GM12878 (cell line): ENCODE measurements at regions not wholly inside any gene's neighbourhood (a gene's known extent, or its start where the extent isn't known, plus 50 kb on each side); places are given as distances from the start of the nearest gene placed in this dataset.
A peak's percentile ranks its signal among the peaks of the same experiment; 100 is the strongest.

Source experiments
- ATAC-seq: fragments of 200-7000 bp; cut with Tn5 transposase; 3 replicates; pipeline ENCODE4 v1.9.1; 2020; ENCODE audit warnings: mild to moderate bottlenecking, moderate library complexity
- BruUV-seq: library from RNA; stranded (reverse); fragments of 400-500 nt; replicated peaks from 2 replicates; lab custom pipeline; 2021; lab: Mats Ljungman, UMichigan
- CTCF ChIA-PET: fragments of 300-600 bp; sonication (Branson Sonifier 250); formaldehyde crosslinking; extraction: SDS; loops from one replicate; lab custom pipeline; 2021; ENCODE audit warnings: inconsistent platforms; lab: Yijun Ruan, JAX
- POLR2A ChIA-PET: fragments of 350-600 bp; formaldehyde crosslinking; extraction: SDS; loops from one replicate; lab custom pipeline; 2021; ENCODE audit warnings: inconsistent platforms; lab: Charles Lee
- RAD21 ChIA-PET: fragments of 300-600 bp; sonication (Branson Sonifier 250); formaldehyde crosslinking; loops from one replicate; lab custom pipeline; 2023; ENCODE audit warnings: antibody characterized with exemption; ENCODE audit not compliant: unreplicated experiment; lab: Charles Lee
- SMC1A ChIA-PET: fragments of 300-600 bp; sonication (Branson Sonifier 250); formaldehyde crosslinking; loops from one replicate; lab custom pipeline; 2023; ENCODE audit not compliant: unreplicated experiment, uncharacterized antibody; lab: Charles Lee
- DNase-seq: peaks from one replicate; pipeline ENCODE4 v3.0.0-alpha.2; 2011; ENCODE audit warnings: low read depth, low spot score
- FAIRE-seq: peaks from 3 replicates; lab custom pipeline; 2011; peaks lifted over from hg19 to GRCh38; lab: Jason Lieb, UNC
- H2AFZ ChIP-seq: 2 replicates; pipeline ENCODE4 v1.6.0; 2011; ENCODE audit warnings: low read depth, low read length, control low read depth; ENCODE audit not compliant: control insufficient read depth
- H3K27ac ChIP-seq: 2 replicates; pipeline ENCODE4 v1.5.1; 2011; ENCODE audit warnings: control low read depth; ENCODE audit not compliant: control insufficient read depth, insufficient read depth
- H3K27me3 ChIP-seq, 2 experiments: replicated peaks in 1 of 2; 2 replicates each; pipeline versions ENCODE4 v1.6.0 to v1.6.1; 2011; ENCODE audit warnings: low read length in 1 of 2; ENCODE audit not compliant: control insufficient read depth in 2 of 2, insufficient read depth in 2 of 2
- H3K36me3 ChIP-seq, 2 experiments: 2 replicates each; pipeline ENCODE4 v1.5.1; 2011; ENCODE audit warnings: low read length in 1 of 2; ENCODE audit not compliant: control insufficient read depth in 2 of 2, insufficient read depth in 2 of 2
- H3K4me1 ChIP-seq: 2 replicates; pipeline ENCODE4 v1.6.1; 2011; ENCODE audit warnings: mild to moderate bottlenecking, low read length, moderate library complexity, mixed read lengths; ENCODE audit not compliant: control insufficient read depth, insufficient read depth
- H3K4me2 ChIP-seq: 2 replicates; pipeline ENCODE4 v1.6.0; 2011; ENCODE audit warnings: control low read depth; ENCODE audit not compliant: control insufficient read depth, insufficient read depth
- H3K4me3 ChIP-seq: fragments of 200-600 bp; sonication (generic); 2 replicates; pipeline ENCODE4 v1.5.1; 2016
- H3K79me2 ChIP-seq: 2 replicates; pipeline ENCODE4 v1.6.0; 2011; ENCODE audit warnings: low read length; ENCODE audit not compliant: control insufficient read depth, insufficient read depth
- H3K9ac ChIP-seq: 2 replicates; pipeline ENCODE4 v1.8.0; 2011; ENCODE audit warnings: low read length, control low read depth, mixed read lengths; ENCODE audit not compliant: control insufficient read depth, insufficient read depth
- H3K9me3 ChIP-seq: replicated peaks from 3 replicates; pipeline ENCODE4 v1.5.1; 2011; ENCODE audit warnings: mild to moderate bottlenecking, low read length; ENCODE audit not compliant: control insufficient read depth, insufficient read depth
- H4K20me1 ChIP-seq: 2 replicates; pipeline ENCODE4 v1.6.0; 2011; ENCODE audit not compliant: control insufficient read depth, insufficient read depth
- CBFB ChIP-seq: IDR thresholded peaks from 2 replicates; pipeline ENCODE4 v1.6.1; 2016; ENCODE audit warnings: antibody characterized with exemption, low read depth
- CBX5 ChIP-seq: sonication (generic); IDR thresholded peaks from 2 replicates; pipeline ENCODE4 v1.6.1; 2016; ENCODE audit warnings: low read depth, moderate library complexity, mild to moderate bottlenecking, inconsistent platforms
- DPF2 ChIP-seq: fragments of 450-650 bp; IDR thresholded peaks from 2 replicates; pipeline ENCODE4 v1.6.1; 2017; ENCODE audit warnings: mild to moderate bottlenecking
- EED ChIP-seq: sonication (generic); IDR thresholded peaks from 2 replicates; pipeline ENCODE4 v1.6.1; 2016; ENCODE audit warnings: antibody characterized with exemption, low read depth
- FOXK2 ChIP-seq: fragments of 450-650 bp; IDR thresholded peaks from 2 replicates; pipeline ENCODE4 v1.6.1; 2017; ENCODE audit warnings: mild to moderate bottlenecking, moderate library complexity
- IKZF2 ChIP-seq, 2 experiments: fragments of 450-650 bp; IDR thresholded peaks; 2 replicates each; pipeline ENCODE4 v1.6.1; 2017; ENCODE audit warnings: mild to moderate bottlenecking in 2 of 2, moderate library complexity in 2 of 2
- RELB ChIP-seq: fragments of 450-650 bp; IDR thresholded peaks from 2 replicates; pipeline ENCODE4 v1.6.1; 2017; ENCODE audit warnings: low read depth, mild to moderate bottlenecking, moderate library complexity
- SPI1 ChIP-seq: IDR thresholded peaks from 2 replicates; pipeline ENCODE4 v1.6.1; 2011; ENCODE audit warnings: low read depth, mild to moderate bottlenecking, low read length, moderate library complexity, borderline replicate concordance; ENCODE audit not compliant: insufficient read depth
- WGBS: methylation state at CpG from one replicate; pipeline ENCODE4 v1.1.6; 2016; ENCODE audit warnings: low lambda C conversion rate; ENCODE audit not compliant: insufficient replicate concordance, insufficient coverage; ENCODE audit errors: missing lambda C conversion rate; 5-methylcytosine and 5-hydroxymethylcytosine counted together
- in situ Hi-C: fragments of 300-500 bp; cut with MboI; formaldehyde crosslinking; loops from 9 replicates; pipeline ENCODE4 v1.14.3; 2018; ENCODE audit warnings: mixed read lengths
- intact Hi-C: fragments of 100-400 bp; cut with micrococcal nuclease; formaldehyde crosslinking; loops from one replicate; pipeline ENCODE4 v1.14.2; 2022; ENCODE audit not compliant: unreplicated experiment

GRCh38 chr5:143454936-143455516 lies 51.5 kb upstream of the NR3C1 start:
- no peak for TF ChIP-seq FOXK2
- no peak for TF ChIP-seq CBFB
- TF ChIP-seq, all 136 proteins: peak for 0
- CTCF ChIA-PET = interaction anchor here (0.7 to 1.5 kb wide), 2 partner anchors 16 to 533 kb away, joined by 3 read pairs; no protein-coding TSS in a partner anchor
- SMC1A ChIA-PET = interaction anchor here (1.0 to 1.5 kb wide), 5 partner anchors 14 to 377 kb away, joined by 3 read pairs; no protein-coding TSS in a partner anchor
- in situ Hi-C loops = no loop called here
- Histone ChIP-seq H3K4me2 (no peak overlapping the region), H3K27ac (no peak overlapping the region), H3K4me1 (no peaks in the 10 kb centered on the region), H3K79me2 (no peaks in the 10 kb centered on the region), H3K4me3 (no peak overlapping the region), H2AFZ (no peak overlapping the region), H3K9ac (no peak overlapping the region), H3K36me3 (no peaks in the 10 kb centered on the region), H4K20me1 (no peaks in the 10 kb centered on the region), H3K27me3 (no peaks in the 10 kb centered on the region), H3K9me3 (no peaks in the 10 kb centered on the region; the same call in 1 of the 3 replicates)
- no peak for FAIRE-seq
- RAD21 ChIA-PET = no interaction called here
- intact Hi-C loops = no loop called here
- POLR2A ChIA-PET = no interaction called here
- BruUV-seq = no TSS peak
- WGBS = 96% methylated on average over 6 of the region's 6 CpGs
- no peak for ATAC-seq
- DNase-seq = no peak

- no peak overlapping the region for H3K4me2 ChIP-seq
- H3K4me3 ChIP-seq = no peak overlapping the region
- no peaks in the 10 kb centered on the region for H3K36me3 ChIP-seq
- H3K9ac ChIP-seq = no peak overlapping the region
- no TSS peak for BruUV-seq
- DNase-seq = no peak
- in situ Hi-C loops (no loop called here), intact Hi-C loops (no loop called here)
- no peak overlapping the region for H3K27ac ChIP-seq
- no peaks in the 10 kb centered on the region for H3K79me2 ChIP-seq
- no peak for FAIRE-seq
- no peaks in the 10 kb centered on the region for H3K4me1 ChIP-seq
- POLR2A ChIA-PET = no interaction called here
- SMC1A ChIA-PET = interaction anchor here (1.1 to 1.5 kb wide), 3 partner anchors 13 to 379 kb away, joined by 3 read pairs; no protein-coding TSS in a partner anchor
- 20% methylated on average over 2 of the region's 2 CpGs for WGBS
- RAD21 ChIA-PET = interaction anchor here (1.3 kb wide), 1 partner anchor 110 kb away, joined by 3 read pairs; no protein-coding TSS in a partner anchor
- CTCF ChIA-PET = interaction anchor here (1.0 kb wide), 1 partner anchor 49 kb away, joined by 3 read pairs; no protein-coding TSS in a partner anchor
- peak; percentile 66; the same call in 2 of the 3 replicates for ATAC-seq
- H3K27me3 ChIP-seq = no peaks in the 10 kb centered on the region
- H3K9me3 ChIP-seq = no peaks in the 10 kb centered on the region; the same call in 1 of the 3 replicates
- no peak overlapping the region for H2AFZ ChIP-seq
- no peaks in the 10 kb centered on the region for H4K20me1 ChIP-seq
- TF ChIP-seq RELB = 0 out of 2 replicates have a peak, but pooled peaks have one; percentile 21
- 0 out of 4 replicates have a peak, but pooled peaks of 1 of the 2 experiments have one; percentile 16 for TF ChIP-seq IKZF2 (IDR thresholded peaks at IDR 0.05)
- TF ChIP-seq SPI1 = peak; percentile 78
- TF ChIP-seq EED = peak; percentile 52
- TF ChIP-seq CBX5 = 0 out of 2 replicates have a peak, but pooled peaks have one; percentile 24
- no peak for TF ChIP-seq DPF2
These were observed 50.2 kb upstream of the NR3C1 start for GRCh38 chr5:143453720-143454119.
